HEK293 (cell line): ENCODE measurements at regions not wholly inside any gene's neighbourhood (a gene's known extent, or its start where the extent isn't known, plus 50 kb on each side); places are given as distances from the start of the nearest gene placed in this dataset.

ENCODE experiments used
- EGR2 ChIP-seq: fragments of 450-650 bp; formaldehyde crosslinking; IDR thresholded peaks from 2 replicates; pipeline ENCODE4 v1.5.1; 2016; ENCODE audit warnings: low read depth, missing biosample characterization, missing genetic modification characterization
- FEZF1 ChIP-seq: fragments of 450-650 bp; formaldehyde crosslinking; IDR thresholded peaks from 2 replicates; pipeline ENCODE4 v1.5.1; 2016; ENCODE audit warnings: missing biosample characterization, missing genetic modification characterization
- GLI4 ChIP-seq: fragments of 450-650 bp; formaldehyde crosslinking; IDR thresholded peaks from 2 replicates; pipeline ENCODE4 v1.5.1; 2016; ENCODE audit warnings: missing biosample characterization, missing genetic modification characterization
- HOXD13 ChIP-seq: sonication (generic); formaldehyde crosslinking; IDR thresholded peaks from 2 replicates; pipeline ENCODE4 v1.8.0; 2022; ENCODE audit warnings: missing genetic modification reagents, borderline replicate concordance
- IKZF3 ChIP-seq: fragments of 450-650 bp; IDR thresholded peaks from 2 replicates; pipeline ENCODE4 v1.5.0; 2018; ENCODE audit warnings: missing biosample characterization, mild to moderate bottlenecking, missing genetic modification characterization, moderate library complexity
- OVOL3 ChIP-seq: fragments of 450-650 bp; formaldehyde crosslinking; IDR thresholded peaks from 2 replicates; pipeline ENCODE4 v1.5.1; 2016; ENCODE audit warnings: missing biosample characterization, missing genetic modification characterization
- REPIN1 ChIP-seq: fragments of 450-650 bp; formaldehyde crosslinking; IDR thresholded peaks from 2 replicates; pipeline ENCODE4 v1.5.1; 2017; ENCODE audit warnings: missing biosample characterization, missing genetic modification characterization, low read depth
- SP2 ChIP-seq: fragments of 450-650 bp; formaldehyde crosslinking; IDR thresholded peaks from 2 replicates; pipeline ENCODE4 v1.5.1; 2016; ENCODE audit warnings: missing biosample characterization, missing genetic modification characterization
- WT1 ChIP-seq: fragments of 450-650 bp; formaldehyde crosslinking; IDR thresholded peaks from 2 replicates; pipeline ENCODE4 v1.5.1; 2016; ENCODE audit warnings: missing biosample characterization, missing genetic modification characterization
- ZBTB48 ChIP-seq: fragments of 450-650 bp; formaldehyde crosslinking; IDR thresholded peaks from 2 replicates; pipeline ENCODE4 v1.5.1; 2016; ENCODE audit warnings: missing biosample characterization, missing genetic modification characterization
- ZFP3 ChIP-seq: fragments of 450-650 bp; formaldehyde crosslinking; IDR thresholded peaks from 2 replicates; pipeline ENCODE4 v1.5.1; 2016; ENCODE audit warnings: low read depth, missing biosample characterization, missing genetic modification characterization
- ZFP69B ChIP-seq: fragments of 450-650 bp; formaldehyde crosslinking; IDR thresholded peaks from 2 replicates; pipeline ENCODE4 v1.5.1; 2016; ENCODE audit warnings: missing biosample characterization, missing genetic modification characterization
- ZIC2 ChIP-seq: fragments of 450-650 bp; formaldehyde crosslinking; IDR thresholded peaks from 2 replicates; pipeline ENCODE4 v1.5.1; 2016; ENCODE audit warnings: missing biosample characterization, missing genetic modification characterization
- ZNF132 ChIP-seq: fragments of 450-650 bp; formaldehyde crosslinking; IDR thresholded peaks from 2 replicates; pipeline ENCODE4 v1.5.1; 2017; ENCODE audit warnings: missing biosample characterization, missing genetic modification characterization, borderline replicate concordance
- ZNF16 ChIP-seq: fragments of 450-650 bp; formaldehyde crosslinking; IDR thresholded peaks from 2 replicates; pipeline ENCODE4 v1.5.1; 2016; ENCODE audit warnings: low read depth, missing biosample characterization, missing genetic modification characterization
- ZNF223 ChIP-seq: fragments of 450-650 bp; formaldehyde crosslinking; IDR thresholded peaks from 2 replicates; pipeline ENCODE4 v1.5.1; 2016; ENCODE audit warnings: missing biosample characterization, missing genetic modification characterization
- ZNF239 ChIP-seq: fragments of 450-650 bp; formaldehyde crosslinking; IDR thresholded peaks from 2 replicates; pipeline ENCODE4 v1.5.1; 2016; ENCODE audit warnings: missing biosample characterization, missing genetic modification characterization
- ZNF366 ChIP-seq: fragments of 450-650 bp; formaldehyde crosslinking; conservative IDR thresholded peaks from 2 replicates; pipeline ENCODE4 v1.5.1; 2016; ENCODE audit warnings: missing biosample characterization, missing genetic modification characterization
- ZNF513 ChIP-seq: fragments of 450-650 bp; IDR thresholded peaks from 2 replicates; pipeline ENCODE4 v1.5.1; 2018; ENCODE audit warnings: missing biosample characterization, missing genetic modification characterization
- ZNF549 ChIP-seq: fragments of 450-650 bp; IDR thresholded peaks from 2 replicates; pipeline ENCODE4 v1.5.1; 2018; ENCODE audit warnings: missing biosample characterization, missing genetic modification characterization, mild to moderate bottlenecking, inconsistent platforms, moderate library complexity
- ZNF558 ChIP-seq: fragments of 450-650 bp; formaldehyde crosslinking; IDR thresholded peaks from 2 replicates; pipeline ENCODE4 v1.5.1; 2016; ENCODE audit warnings: missing biosample characterization, missing genetic modification characterization
- ZNF626 ChIP-seq: fragments of 450-650 bp; sonication (Bioruptor Pico); formaldehyde crosslinking; IDR thresholded peaks from 2 replicates; pipeline ENCODE4 v1.5.1; 2018; ENCODE audit warnings: missing biosample characterization, missing genetic modification characterization, inconsistent platforms
- ZNF629 ChIP-seq: fragments of 450-650 bp; formaldehyde crosslinking; IDR thresholded peaks from 2 replicates; pipeline ENCODE4 v1.5.1; 2017; ENCODE audit warnings: missing biosample characterization, missing genetic modification characterization
- TF ChIP-seq, protein P1 (sequence below): fragments of 450-650 bp; formaldehyde crosslinking; IDR thresholded peaks from 2 replicates; pipeline ENCODE4 v1.5.1; 2016; ENCODE audit warnings: missing biosample characterization, missing genetic modification characterization
- TF ChIP-seq, protein P2 (sequence below): fragments of 450-650 bp; formaldehyde crosslinking; IDR thresholded peaks from 2 replicates; pipeline ENCODE4 v1.5.0; 2017; ENCODE audit warnings: missing biosample characterization, missing genetic modification characterization, borderline replicate concordance

DNA sequence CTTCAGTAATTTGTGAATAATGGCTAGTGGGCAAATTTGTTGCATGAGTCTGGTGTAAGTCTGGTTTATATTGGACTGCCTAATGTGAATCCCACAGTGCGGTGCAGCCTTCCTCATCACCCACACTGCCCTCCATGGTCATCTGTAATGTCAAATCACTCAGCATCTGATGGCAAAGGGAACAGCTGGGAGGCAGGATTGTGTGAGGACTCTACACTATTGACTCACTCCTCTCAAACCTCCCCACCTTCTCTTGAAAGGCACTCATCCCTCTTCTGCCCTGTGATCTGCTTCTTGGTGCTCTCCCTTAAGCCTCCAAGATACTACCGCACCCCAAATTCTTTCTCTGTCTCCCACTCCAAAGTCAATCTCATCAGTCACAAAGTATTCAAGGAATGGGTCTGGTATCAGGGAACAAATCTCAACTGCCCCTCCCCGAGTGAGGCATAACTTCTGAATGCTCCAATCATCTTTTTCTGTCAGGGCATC lies 146.0 kb upstream of the BEND6 start (continued):
- no peak for TF ChIP-seq ZBTB48 (tag by site-specific recombination)
- peak; percentile 53; the same call in 1 of the 2 replicates for TF ChIP-seq IKZF3
- 0 out of 2 replicates have a peak, but pooled peaks have one; percentile 7 for TF ChIP-seq SP2 (tag by site-specific recombination)
- no peak for TF ChIP-seq GLI4 (tag by site-specific recombination)
- no peak for TF ChIP-seq ZNF629
- TF ChIP-seq, protein P1, sequence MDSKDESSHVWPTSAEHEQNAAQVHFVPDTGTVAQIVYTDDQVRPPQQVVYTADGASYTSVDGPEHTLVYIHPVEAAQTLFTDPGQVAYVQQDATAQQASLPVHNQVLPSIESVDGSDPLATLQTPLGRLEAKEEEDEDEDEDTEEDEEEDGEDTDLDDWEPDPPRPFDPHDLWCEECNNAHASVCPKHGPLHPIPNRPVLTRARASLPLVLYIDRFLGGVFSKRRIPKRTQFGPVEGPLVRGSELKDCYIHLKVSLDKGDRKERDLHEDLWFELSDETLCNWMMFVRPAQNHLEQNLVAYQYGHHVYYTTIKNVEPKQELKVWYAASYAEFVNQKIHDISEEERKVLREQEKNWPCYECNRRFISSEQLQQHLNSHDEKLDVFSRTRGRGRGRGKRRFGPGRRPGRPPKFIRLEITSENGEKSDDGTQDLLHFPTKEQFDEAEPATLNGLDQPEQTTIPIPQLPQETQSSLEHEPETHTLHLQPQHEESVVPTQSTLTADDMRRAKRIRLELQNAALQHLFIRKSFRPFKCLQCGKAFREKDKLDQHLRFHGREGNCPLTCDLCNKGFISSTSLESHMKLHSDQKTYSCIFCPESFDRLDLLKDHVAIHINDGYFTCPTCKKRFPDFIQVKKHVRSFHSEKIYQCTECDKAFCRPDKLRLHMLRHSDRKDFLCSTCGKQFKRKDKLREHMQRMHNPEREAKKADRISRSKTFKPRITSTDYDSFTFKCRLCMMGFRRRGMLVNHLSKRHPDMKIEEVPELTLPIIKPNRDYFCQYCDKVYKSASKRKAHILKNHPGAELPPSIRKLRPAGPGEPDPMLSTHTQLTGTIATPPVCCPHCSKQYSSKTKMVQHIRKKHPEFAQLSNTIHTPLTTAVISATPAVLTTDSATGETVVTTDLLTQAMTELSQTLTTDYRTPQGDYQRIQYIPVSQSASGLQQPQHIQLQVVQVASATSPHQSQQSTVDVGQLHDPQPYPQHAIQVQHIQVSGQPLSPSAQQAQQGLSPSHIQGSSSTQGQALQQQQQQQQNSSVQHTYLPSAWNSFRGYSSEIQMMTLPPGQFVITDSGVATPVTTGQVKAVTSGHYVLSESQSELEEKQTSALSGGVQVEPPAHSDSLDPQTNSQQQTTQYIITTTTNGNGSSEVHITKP: peak; percentile 29; the same call in 1 of the 2 replicates
- TF ChIP-seq FEZF1: no peak
- no peak for TF ChIP-seq ZNF513 (tag by site-specific recombination)
- no peak for TF ChIP-seq ZNF16
- TF ChIP-seq ZNF558 (tag by site-specific recombination): no peak
- no peak for TF ChIP-seq HOXD13 (CRISPR knock-in tag)
- TF ChIP-seq, protein P2, sequence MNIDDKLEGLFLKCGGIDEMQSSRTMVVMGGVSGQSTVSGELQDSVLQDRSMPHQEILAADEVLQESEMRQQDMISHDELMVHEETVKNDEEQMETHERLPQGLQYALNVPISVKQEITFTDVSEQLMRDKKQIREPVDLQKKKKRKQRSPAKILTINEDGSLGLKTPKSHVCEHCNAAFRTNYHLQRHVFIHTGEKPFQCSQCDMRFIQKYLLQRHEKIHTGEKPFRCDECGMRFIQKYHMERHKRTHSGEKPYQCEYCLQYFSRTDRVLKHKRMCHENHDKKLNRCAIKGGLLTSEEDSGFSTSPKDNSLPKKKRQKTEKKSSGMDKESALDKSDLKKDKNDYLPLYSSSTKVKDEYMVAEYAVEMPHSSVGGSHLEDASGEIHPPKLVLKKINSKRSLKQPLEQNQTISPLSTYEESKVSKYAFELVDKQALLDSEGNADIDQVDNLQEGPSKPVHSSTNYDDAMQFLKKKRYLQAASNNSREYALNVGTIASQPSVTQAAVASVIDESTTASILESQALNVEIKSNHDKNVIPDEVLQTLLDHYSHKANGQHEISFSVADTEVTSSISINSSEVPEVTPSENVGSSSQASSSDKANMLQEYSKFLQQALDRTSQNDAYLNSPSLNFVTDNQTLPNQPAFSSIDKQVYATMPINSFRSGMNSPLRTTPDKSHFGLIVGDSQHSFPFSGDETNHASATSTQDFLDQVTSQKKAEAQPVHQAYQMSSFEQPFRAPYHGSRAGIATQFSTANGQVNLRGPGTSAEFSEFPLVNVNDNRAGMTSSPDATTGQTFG (tag by site-specific recombination): no peak
- 0 out of 2 replicates have a peak, but pooled peaks have one; percentile 13 for TF ChIP-seq ZFP69B (tag by site-specific recombination)
- TF ChIP-seq EGR2 (tag by site-specific recombination): peak; percentile 31; the same call in 1 of the 2 replicates
- TF ChIP-seq ZNF549 (tag by site-specific recombination): no peak
- TF ChIP-seq ZNF223: no peak
- peak; percentile 38; the same call in 1 of the 2 replicates for TF ChIP-seq WT1 (tag by site-specific recombination)
- no peak for TF ChIP-seq OVOL3 (tag by site-specific recombination)
- TF ChIP-seq ZNF239 (tag by site-specific recombination): no peak
- no peak for TF ChIP-seq REPIN1 (tag by site-specific recombination)
- TF ChIP-seq ZNF132 (tag by site-specific recombination): no peak
- peak; percentile 55 for TF ChIP-seq ZIC2 (tag by site-specific recombination)
- no peak for TF ChIP-seq ZFP3 (tag by site-specific recombination)
- TF ChIP-seq ZNF366 (tag by site-specific recombination): peak; percentile 43; the same call in 1 of the 2 replicates
- no peak for TF ChIP-seq ZNF626 (tag by site-specific recombination)
